Heart left ventricle (tissue), 16 donors: ENCODE measurements at regions not wholly inside any gene's neighbourhood (a gene's known extent, or its start where the extent isn't known, plus 50 kb on each side); places are given as distances from the start of the nearest gene placed in this dataset.

Source experiments
- ATAC-seq, 4 donors: fragments of 200-7000 bp; cut with Tn5 transposase; one replicate each; pipeline ENCODE4 v1.9.1; 2020 to 2022; ENCODE audit warnings: moderate library complexity in 4 of 4, mild to moderate bottlenecking in 3 of 4, moderate number of reproducible peaks in 1 of 4
- DNase-seq, 5 donors: peaks; one replicate each; pipeline ENCODE4 v3.0.0-alpha.2; 2020
- H3K27ac ChIP-seq, 12 donors: fragments of 200-600 bp; sonication (generic) in 4 of 12; one replicate each; pipeline versions ENCODE4 v1.5.0 to v1.8.0; 2016 to 2022; ENCODE audit warnings: mild to moderate bottlenecking in 2 of 12
- H3K27me3 ChIP-seq, 9 donors: fragments of 200-600 bp; sonication (generic) in 2 of 9; one replicate each; pipeline versions ENCODE4 v1.5.1 to v1.8.0; 2016 to 2022; ENCODE audit warnings: mild to moderate bottlenecking in 3 of 9
- H3K36me3 ChIP-seq, 9 donors: fragments of 200-600 bp; sonication (generic) in 2 of 9; one replicate each; pipeline versions ENCODE4 v1.5.0 to v1.8.0; 2018 to 2022; ENCODE audit warnings: mild to moderate bottlenecking in 2 of 9
- H3K4me1 ChIP-seq, 12 donors: fragments of 200-600 bp; sonication (generic) in 4 of 12; one replicate each; pipeline versions ENCODE4 v1.5.0 to v1.8.0; 2016 to 2022; ENCODE audit warnings: mild to moderate bottlenecking in 3 of 12
- H3K4me3 ChIP-seq, 12 donors: fragments of 200-600 bp; sonication (generic) in 4 of 12; one replicate each; pipeline versions ENCODE4 v1.5.0 to v1.8.0; 2017 to 2022; ENCODE audit warnings: mild to moderate bottlenecking in 9 of 12, moderate library complexity in 4 of 12
- H3K9me3 ChIP-seq, 12 donors: fragments of 200-600 bp; sonication (generic) in 4 of 12; one replicate each; pipeline versions ENCODE4 v1.5.0 to v1.8.0; 2016 to 2022; ENCODE audit warnings: mild to moderate bottlenecking in 1 of 12
- CTCF ChIP-seq, 12 donors: fragments of 200-600 bp; sonication (generic) in 4 of 12; IDR thresholded peaks; one replicate each; pipeline versions ENCODE4 v1.5.0 to v1.8.0; 2018 to 2022; ENCODE audit warnings: antibody characterized with exemption in 12 of 12, mild to moderate bottlenecking in 5 of 12
- POLR2A ChIP-seq, 2 donors: fragments of 450-650 bp; IDR thresholded peaks; one replicate each; pipeline ENCODE4 v1.6.1; 2017; ENCODE audit warnings: antibody characterized with exemption in 2 of 2, mild to moderate bottlenecking in 2 of 2, moderate library complexity in 2 of 2
- WGBS, 4 donors: extraction: QIAGEN DNeasy Blood & Tissue Kit in 2 of 4; methylation state at CpG; one replicate each; pipeline versions ENCODE4 v1.1.5 to v1.1.7; 2013 to 2018; 5-methylcytosine and 5-hydroxymethylcytosine counted together
- intact Hi-C, 10 donors: fragments of 100-400 bp; cut with DNase I; formaldehyde crosslinking; loops; one replicate each; pipeline versions ENCODE4 v1.11.1 to v1.14.2; 2022
- donor health status: ischemic (EF 13 %, LVEDD 7.1; RV severe dilation, severe dysfunction).
- donor health status: healthy with polysubstance abuse.
- donor health status: DM: no; HTN: yes; CAD: no.
- donor health status: DM: no; HTN: no; CAD: no.
- donor health status: ischemic (EF 25% LVEDD 6.9; RV normal size, moderate dysfunction).
- donor health status: ischemic (EF 25% LVEDD 5.7; RV mildly dilated, moderate dysfunction).
- donor health status: healthy.
- donor health status: DM: yes; HTN: yes; CAD: no.
- donor health status: ischemic (EF 35%, LVEDD 5.7; RV mildly dilated, moderate dysfunction).
- donor health status: nonischemic (EF 11% LVEDD 7.7; RV severe dilation, severe dysfunction).
- donor health status: DM: yes; HTN: yes; CAD: no.
- donor health status: PGD.
- donor health status: ischemic (EF 29% LVEDD 5.4; RV normal size, mild dysfunction).
- donor health status: nonischemic (EF 23%, LVEDD 6.1; RV moderate dilation, normal function).

DNA sequence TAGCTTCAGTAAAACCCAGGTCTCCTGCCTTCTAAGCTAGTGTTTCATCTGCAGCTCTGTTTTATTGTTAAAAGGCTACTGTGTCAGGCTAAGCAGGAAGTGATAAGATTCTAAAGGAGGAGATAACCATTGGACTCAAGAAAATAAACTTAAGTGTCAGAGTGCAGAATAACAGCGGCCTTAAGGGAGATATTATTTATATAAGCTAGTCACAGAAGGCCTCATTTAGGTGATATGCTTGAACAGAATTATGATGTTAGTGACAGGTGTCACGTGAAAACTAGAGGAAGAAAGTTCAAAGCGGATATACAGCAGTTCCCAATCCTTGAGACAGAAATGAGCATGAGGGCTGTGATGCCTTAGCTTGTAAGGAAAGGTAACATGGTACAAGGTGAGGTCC is 373.4 kb downstream of the FOXG1 start:
- Histone ChIP-seq H3K4me3 (no peak overlapping the region), H3K27me3 (no peaks in the 10 kb centered on the region), H3K4me1 (no peaks in the 10 kb centered on the region), H3K36me3 (no peaks in the 10 kb centered on the region), H3K27ac (no peak overlapping the region), H3K9me3 (no peaks in the 10 kb centered on the region)
- no peak for DNase-seq
- intact Hi-C loops = no loop called here
- WGBS, 4 donors = 38 to 45% (median 42%) methylated on average over 3 of the region's 3 CpGs
- TF ChIP-seq CTCF (IDR thresholded peaks at IDR 0.05) = no peak
- TF ChIP-seq POLR2A (IDR thresholded peaks at IDR 0.05) = no peak
- no peak for ATAC-seq

DNA sequence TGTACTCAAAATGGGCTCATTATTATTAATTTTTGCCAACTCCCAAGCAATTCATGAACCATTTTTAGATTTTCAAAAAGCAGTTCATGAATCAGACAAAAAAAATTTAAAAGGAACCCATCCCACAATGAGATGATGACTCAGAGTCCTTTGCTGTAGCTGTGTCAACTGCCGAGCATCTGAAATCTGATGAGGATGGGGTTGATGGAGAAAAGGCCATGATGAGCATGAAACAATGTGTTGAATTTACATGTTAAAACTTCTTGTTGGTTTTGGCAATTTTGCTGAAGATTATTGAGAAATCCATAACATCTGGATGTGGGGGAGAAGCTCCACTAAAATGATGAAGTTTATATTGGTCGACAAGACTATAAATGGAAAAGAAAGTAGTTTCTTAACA is 378.0 kb downstream of the FOXG1 start:
- Histone ChIP-seq H3K27me3 (no peaks in the 10 kb centered on the region), H3K36me3 (no peaks in the 10 kb centered on the region), H3K4me1 (no peaks in the 10 kb centered on the region), H3K27ac (no peak overlapping the region), H3K9me3 (no peaks in the 10 kb centered on the region), H3K4me3 (no peak overlapping the region)
- TF ChIP-seq POLR2A (IDR thresholded peaks at IDR 0.05) = no peak
- no peak for TF ChIP-seq CTCF (IDR thresholded peaks at IDR 0.05)
- 60 to 71% (median 67%) methylated on average over 2 of the region's 2 CpGs for WGBS, 4 donors
- no peak for DNase-seq
- peak in 1 of 4 donors; percentile 86 for ATAC-seq
- intact Hi-C loops = no loop called here

- Histone ChIP-seq H3K4me1 (no peaks in the 10 kb centered on the region), H3K9me3 (peaks cover 0 to 5% (median 0%) of the 10 kb centered on the region in 12 donors), H3K27ac (no peak overlapping the region), H3K4me3 (no peak overlapping the region), H3K36me3 (no peaks in the 10 kb centered on the region), H3K27me3 (no peaks in the 10 kb centered on the region)
- DNase-seq (no peak), ATAC-seq (no peak)
- intact Hi-C loops = no loop called here
- no peak for TF ChIP-seq CTCF (IDR thresholded peaks at IDR 0.05)
- no peak for TF ChIP-seq POLR2A (IDR thresholded peaks at IDR 0.05)
- 52 to 67% (median 62%) methylated on average over 2 of the region's 2 CpGs for WGBS, 4 donors
Observed at GRCh38 chr14:29148221-29148620, 381.6 kb downstream of the FOXG1 start.

GRCh38 chr14:29149798-29150197 is 383.2 kb downstream of the FOXG1 start:
- Histone ChIP-seq H3K36me3 (no peaks in the 10 kb centered on the region), H3K27ac (no peak overlapping the region), H3K27me3 (no peaks in the 10 kb centered on the region), H3K9me3 (peaks cover 0 to 5% (median 0%) of the 10 kb centered on the region in 12 donors), H3K4me3 (no peak overlapping the region), H3K4me1 (no peaks in the 10 kb centered on the region)
- DNase-seq (no peak), ATAC-seq (no peak)
- TF ChIP-seq CTCF (IDR thresholded peaks at IDR 0.05) (no peak), POLR2A (IDR thresholded peaks at IDR 0.05) (no peak)
- intact Hi-C loops = no loop called here
